ENCODE measurements at regions not wholly inside any gene's neighbourhood (a gene's known extent, or its start where the extent isn't known, plus 50 kb on each side); places are given as distances from the start of the nearest gene placed in this dataset.

- no peak for DNase-seq (ENCODE audit: low read depth)
Observed at GRCh38 chr2:52934920-52935640, 832.5 kb upstream of the CHAC2 start.

DNA sequence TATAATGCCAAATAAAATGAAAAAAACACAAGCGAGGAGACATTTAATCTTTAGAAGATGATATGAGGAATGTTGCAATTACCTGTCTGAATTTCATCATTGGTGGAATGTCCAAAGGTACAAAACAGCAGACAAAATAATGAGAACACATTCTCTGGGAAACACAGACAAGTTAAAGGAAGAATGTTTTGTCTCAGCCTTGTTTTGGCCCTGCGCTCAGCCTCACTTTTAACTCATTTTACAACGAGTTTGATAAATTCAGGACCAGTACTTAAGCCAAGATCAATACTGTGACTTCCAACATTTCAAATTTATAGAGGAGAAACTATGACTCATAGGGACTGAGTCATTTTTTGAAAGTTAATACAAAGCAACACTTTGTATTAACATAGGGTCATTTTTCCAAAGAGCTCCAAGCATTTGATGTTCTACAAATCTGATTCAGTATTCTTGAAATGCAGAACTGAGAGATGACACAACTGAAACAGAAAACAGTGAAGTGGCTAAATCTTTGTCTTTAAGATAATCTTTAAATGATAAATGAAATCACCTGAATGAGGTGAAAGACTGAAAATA lies 833.2 kb upstream of the CHAC2 start:
- peak; percentile 91 for DNase-seq (ENCODE audit: low read depth)

GRCh38 chr2:52933878-52934277 lies 833.7 kb upstream of the CHAC2 start:
- no peak for DNase-seq (ENCODE audit: low read depth)

DNA sequence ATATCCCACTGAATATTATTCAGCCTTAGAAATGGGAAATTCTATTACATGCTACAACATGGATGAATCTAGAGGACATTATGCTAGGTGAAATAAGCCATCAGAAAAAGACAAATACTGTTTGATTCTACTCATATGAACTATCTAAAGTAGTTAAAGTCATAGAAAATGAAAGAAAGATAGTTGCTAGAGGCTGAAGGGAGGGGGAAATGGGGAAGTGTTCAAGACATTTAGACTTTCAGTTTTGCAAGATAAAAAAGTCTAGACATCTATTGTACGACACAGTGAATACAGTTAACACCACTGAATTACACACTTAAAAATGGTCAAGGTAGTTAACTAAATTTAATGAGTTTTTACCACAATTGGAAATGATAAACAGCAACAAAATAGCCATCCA lies 835.9 kb upstream of the CHAC2 start:
- DNase-seq (ENCODE audit: low read depth): no peak

GRCh38 chr2:52929412-52929811 lies 838.2 kb upstream of the CHAC2 start:
- no peak for DNase-seq (ENCODE audit: low read depth)

DNA sequence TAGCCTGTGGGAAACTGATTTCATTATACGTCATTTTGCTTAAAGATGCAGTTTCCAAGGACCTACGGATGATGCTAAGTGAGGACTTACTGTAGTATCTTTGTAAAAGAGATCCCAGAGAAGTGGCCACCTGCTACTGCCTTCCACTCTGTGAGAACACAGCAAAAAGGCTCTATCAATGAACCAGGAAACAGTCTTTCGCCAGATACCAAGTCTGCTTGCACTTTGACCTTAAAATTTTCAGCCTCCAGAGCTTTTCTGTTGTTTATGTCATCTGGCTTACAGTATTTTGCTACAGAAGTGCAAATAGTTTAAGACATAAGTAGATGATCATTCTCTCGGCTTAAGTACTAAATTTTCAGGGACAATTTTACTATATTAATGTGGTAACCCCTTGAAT lies 847.9 kb upstream of the CHAC2 start:
- no peak for DNase-seq (ENCODE audit: low read depth)

DNA sequence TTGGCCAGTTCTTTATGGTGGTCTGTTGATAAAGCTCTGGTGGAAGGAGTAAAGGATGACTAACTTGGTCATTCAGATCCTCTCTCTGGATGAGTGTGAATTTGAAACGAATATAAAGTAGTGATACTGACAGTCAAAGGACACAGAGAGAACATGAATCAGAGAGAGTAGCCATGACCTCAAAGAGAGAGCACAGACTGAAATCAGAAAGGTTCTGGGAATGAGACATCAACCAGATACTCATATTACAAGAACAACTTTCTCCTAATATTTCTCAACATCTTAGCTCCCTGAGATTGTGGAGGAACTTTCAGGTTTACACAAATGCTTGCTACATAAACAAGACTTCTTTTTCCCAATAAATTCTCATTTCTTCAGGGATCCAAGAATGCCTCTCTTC lies 849.1 kb upstream of the CHAC2 start:
- peak; percentile 53 for DNase-seq (ENCODE audit: low read depth)

DNA sequence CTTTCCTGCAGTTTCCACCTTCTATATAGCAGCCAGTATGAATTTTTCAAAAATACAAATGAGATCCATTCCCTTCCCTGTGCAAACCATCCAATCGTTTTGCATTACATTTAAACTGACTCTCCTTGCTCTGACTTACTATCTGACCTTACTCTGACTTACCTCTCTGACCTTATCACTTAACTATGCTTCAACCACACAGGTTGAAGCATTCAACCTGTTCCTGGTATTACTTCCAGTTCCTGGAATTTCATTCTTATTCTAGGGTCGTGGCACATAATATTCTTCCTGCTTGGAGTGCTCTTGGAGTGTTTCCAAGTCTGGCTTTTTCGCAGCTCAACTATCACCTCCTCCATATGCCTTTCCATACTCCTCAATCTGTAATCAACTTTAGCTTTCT lies 850.6 kb upstream of the CHAC2 start:
- DNase-seq (ENCODE audit: low read depth): no peak

DNA sequence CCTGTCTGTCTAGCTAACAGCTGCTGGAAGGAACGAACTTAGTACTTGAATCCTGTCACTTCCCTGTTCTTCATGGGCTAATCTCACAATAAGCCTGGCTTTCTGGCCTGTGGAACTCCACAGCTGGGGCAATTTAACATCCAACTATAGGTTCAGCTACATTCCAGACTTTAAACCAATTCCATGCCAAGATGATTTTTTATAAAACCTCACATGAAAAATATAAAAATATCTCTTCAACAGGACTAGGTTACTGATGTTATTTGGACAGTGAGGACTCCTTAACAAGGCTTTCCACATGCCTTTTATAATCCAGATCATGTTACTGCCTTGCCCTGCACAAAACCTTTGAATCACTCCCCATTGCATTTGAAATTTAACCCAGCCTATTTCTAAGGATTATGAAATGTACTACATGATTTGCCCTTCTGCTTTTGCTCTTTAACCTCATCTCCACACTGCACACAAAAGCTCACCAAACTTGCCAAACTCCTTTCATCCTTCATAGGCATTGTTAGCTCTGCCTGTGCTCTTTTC lies 863.2 kb upstream of the CHAC2 start:
- peak; percentile 42 for DNase-seq (ENCODE audit: low read depth)

GRCh38 chr2:52897511-52898044 lies 870.0 kb upstream of the CHAC2 start:
- no peak for DNase-seq (ENCODE audit: low read depth)

GRCh38 chr2:52895726-52896340 lies 871.8 kb upstream of the CHAC2 start:
- DNase-seq (ENCODE audit: low read depth): no peak

- DNase-seq (ENCODE audit: low read depth): no peak
Observed at GRCh38 chr2:52886556-52886955, 881.0 kb upstream of the CHAC2 start.

DNA sequence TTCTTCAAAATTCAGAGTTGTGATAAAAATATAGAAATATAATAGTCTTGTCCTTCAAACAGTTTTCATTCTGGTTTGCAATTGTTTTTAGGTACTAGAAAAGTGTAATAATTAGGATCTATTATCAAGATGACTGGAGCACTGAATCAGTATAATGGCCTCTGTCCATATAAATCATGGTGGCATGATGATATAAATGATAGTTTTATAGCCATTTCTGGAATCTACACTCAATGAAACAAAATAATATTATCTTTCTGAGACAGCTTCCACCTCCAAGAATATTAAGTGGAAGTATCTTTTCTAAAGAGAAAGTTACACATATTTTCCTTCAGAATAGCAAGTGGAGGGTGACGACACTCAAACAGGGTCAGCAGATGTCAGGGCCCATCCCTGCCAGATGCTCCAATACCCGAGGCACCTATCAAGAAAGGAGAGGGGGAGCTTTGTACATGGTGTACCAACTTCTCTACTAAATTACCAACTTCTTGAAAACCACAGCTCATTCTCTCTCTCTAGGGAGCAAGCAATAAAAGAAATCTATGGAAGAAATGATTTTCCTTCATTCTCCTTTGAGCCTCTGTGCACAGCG lies 882.7 kb upstream of the CHAC2 start:
- DNase-seq (ENCODE audit: low read depth): no peak

DNA sequence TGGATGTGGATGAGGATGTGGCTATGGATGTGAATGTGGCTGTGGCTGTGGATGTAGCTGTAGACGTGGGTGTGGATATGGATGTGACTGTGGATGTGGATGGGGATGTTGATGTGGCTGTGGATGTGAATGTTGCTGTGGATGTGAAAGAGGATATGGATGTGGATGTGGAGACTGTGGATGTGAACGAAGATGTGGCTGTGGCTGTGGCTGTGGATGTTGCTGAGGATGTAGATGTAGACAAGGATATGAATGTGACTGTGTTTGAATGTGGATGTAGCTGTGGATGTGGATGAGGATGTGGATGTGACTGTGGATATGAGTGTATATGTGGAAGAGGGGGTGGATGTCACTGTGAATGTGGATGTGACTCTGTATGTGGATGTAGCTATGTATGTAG lies 884.6 kb upstream of the CHAC2 start:
- DNase-seq (ENCODE audit: low read depth): no peak

GRCh38 chr2:52881606-52882005 lies 886.0 kb upstream of the CHAC2 start:
- peak; percentile 58 for DNase-seq (ENCODE audit: low read depth)

GRCh38 chr2:52880872-52881271 lies 886.7 kb upstream of the CHAC2 start:
- DNase-seq (ENCODE audit: low read depth): no peak

DNA sequence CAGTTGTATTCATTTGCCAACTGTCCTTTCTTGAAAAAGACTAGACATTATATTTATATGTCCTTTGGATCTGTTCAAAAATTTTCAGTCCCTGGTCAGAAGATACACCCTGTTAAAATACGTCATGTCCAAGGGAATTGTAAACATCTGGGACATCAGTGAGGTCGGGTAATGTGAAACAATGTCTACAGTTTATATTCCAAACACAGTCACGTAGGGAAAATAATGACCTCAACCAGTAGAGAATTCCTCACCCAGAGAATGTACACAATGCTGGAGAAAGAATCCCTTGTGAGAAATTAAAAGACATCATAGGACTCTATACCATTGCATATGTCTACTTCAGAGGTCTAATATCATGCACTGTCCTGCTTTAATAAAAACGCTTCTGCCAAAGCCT lies 888.0 kb upstream of the CHAC2 start:
- DNase-seq (ENCODE audit: low read depth): no peak

DNA sequence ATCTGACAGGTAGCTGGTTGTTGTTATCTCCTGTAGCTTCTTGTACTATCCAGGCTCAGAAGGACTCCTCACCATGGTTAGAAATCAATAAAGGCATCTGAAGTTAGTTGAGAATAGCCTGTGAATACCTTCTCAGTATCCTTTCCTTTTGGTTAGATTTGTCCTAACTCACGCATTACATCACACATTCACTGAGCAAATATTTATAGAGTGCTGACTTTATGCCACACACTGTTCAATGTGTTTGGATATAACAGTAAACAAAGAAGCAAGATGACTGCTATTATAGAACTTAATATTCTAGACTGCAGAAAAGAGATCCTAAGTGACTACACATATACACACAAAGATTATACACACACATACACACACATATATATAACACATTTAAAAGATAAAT lies 889.9 kb upstream of the CHAC2 start:
- DNase-seq (ENCODE audit: low read depth): no peak

- DNase-seq (ENCODE audit: low read depth): no peak
Observed at GRCh38 chr2:52874466-52875106, 893.0 kb upstream of the CHAC2 start.

DNA sequence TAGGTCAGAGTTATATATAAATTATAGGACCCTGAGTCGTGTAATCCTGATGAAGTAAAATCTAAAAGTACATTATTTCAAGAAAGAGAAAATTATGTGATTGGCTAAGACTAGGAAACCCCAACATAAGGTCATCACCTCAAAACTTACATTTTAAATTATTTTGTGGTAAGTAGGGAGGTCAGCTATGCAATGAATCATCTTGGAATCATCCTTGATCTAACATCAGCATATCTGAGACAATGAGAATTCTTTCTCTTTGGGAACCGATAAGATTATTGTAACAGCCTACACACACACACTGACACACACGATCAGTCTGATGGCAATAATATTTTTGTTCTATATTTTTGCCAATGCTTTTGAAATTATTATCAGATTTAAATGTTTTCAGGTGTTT lies 904.8 kb upstream of the CHAC2 start:
- DNase-seq (ENCODE audit: low read depth): no peak

DNA sequence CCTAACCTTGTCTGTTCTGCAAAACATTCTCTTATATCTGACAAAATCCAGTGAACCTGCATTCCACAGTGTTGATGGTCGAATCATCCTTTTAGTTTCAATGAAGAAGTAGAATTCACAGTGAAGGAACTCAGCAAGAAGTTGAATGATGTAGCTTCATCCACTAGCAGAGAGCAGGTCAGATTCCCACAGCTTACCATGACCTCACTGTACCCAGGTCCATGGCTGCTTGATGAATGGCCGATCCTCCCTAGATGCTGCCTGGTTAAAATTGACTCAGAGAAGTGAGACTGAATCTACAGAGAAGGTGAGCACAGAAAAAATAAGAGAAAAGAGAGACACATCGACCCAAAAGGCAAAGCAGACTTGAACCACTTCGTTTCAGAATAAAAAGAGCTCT lies 906.0 kb upstream of the CHAC2 start:
- DNase-seq (ENCODE audit: low read depth): no peak

GRCh38 chr2:52859065-52859464 lies 908.5 kb upstream of the CHAC2 start:
- DNase-seq (ENCODE audit: low read depth): no peak

Data from stromal cell of bone marrow (primary cell).